DOHH2 (cell line): ENCODE measurements at regions not wholly inside any gene's neighbourhood (a gene's known extent, or its start where the extent isn't known, plus 50 kb on each side); places are given as distances from the start of the nearest gene placed in this dataset.

Source experiments
- H3F3A ChIP-seq: fragments of 200-600 bp; sonication (generic), shearing (Covaris generic); 2 replicates; pipeline ENCODE4 v1.6.0; 2016; ENCODE audit warnings: antibody characterized with exemption, mild to moderate bottlenecking; ENCODE audit not compliant: control insufficient read depth, insufficient read depth
- H3K27ac ChIP-seq: fragments of 200-600 bp; sonication (generic); 2 replicates; pipeline ENCODE4 v1.5.1; 2014; ENCODE audit warnings: low read depth, mild to moderate bottlenecking, low read length, moderate library complexity
- H3K27me3 ChIP-seq: fragments of 200-600 bp; sonication (generic); 2 replicates; pipeline ENCODE4 v1.6.1; 2014; ENCODE audit warnings: mild to moderate bottlenecking, low read length, mixed read lengths; ENCODE audit not compliant: control insufficient read depth
- H3K36me3 ChIP-seq: fragments of 200-600 bp; sonication (generic); 2 replicates; pipeline ENCODE4 v1.6.1; 2014; ENCODE audit warnings: mild to moderate bottlenecking, low read length, moderate library complexity, mixed read lengths; ENCODE audit not compliant: control insufficient read depth
- H3K4me1 ChIP-seq: fragments of 200-600 bp; sonication (generic); 2 replicates; pipeline ENCODE4 v1.6.1; 2014; ENCODE audit warnings: mild to moderate bottlenecking, low read length, mixed read lengths; ENCODE audit not compliant: control insufficient read depth
- H3K4me2 ChIP-seq: fragments of 200-600 bp; sonication (generic); 2 replicates; pipeline ENCODE4 v1.6.0; 2014; ENCODE audit warnings: mild to moderate bottlenecking, low read length, moderate library complexity
- H3K4me3 ChIP-seq: fragments of 200-600 bp; sonication (generic); 2 replicates; pipeline ENCODE4 v1.5.1; 2014; ENCODE audit warnings: mild to moderate bottlenecking, low read length, mixed read lengths
- H3K79me2 ChIP-seq: fragments of 200-600 bp; sonication (generic); 2 replicates; pipeline ENCODE4 v1.6.1; 2014; ENCODE audit warnings: mild to moderate bottlenecking, low read length, mixed read lengths; ENCODE audit not compliant: control insufficient read depth
- H3K9me2 ChIP-seq: fragments of 200-600 bp; sonication (generic); replicated peaks from 2 replicates; pipeline ENCODE4 v1.6.1; 2014; ENCODE audit warnings: mild to moderate bottlenecking, low read length, mixed read lengths; ENCODE audit not compliant: control insufficient read depth
- H3K9me3 ChIP-seq: fragments of 200-600 bp; sonication (generic); 2 replicates; pipeline ENCODE4 v1.6.1; 2014; ENCODE audit warnings: antibody characterized with exemption, low read length, mixed read lengths; ENCODE audit not compliant: control insufficient read depth, insufficient read depth
- H4K20me1 ChIP-seq: fragments of 200-600 bp; sonication (generic); 2 replicates; pipeline ENCODE4 v1.6.0; 2014; ENCODE audit warnings: low read depth, mild to moderate bottlenecking, antibody characterized with exemption, low read length, moderate library complexity; ENCODE audit not compliant: control insufficient read depth, insufficient read depth
- CTCF ChIP-seq: fragments of 200-600 bp; sonication (generic); IDR thresholded peaks from one replicate; pipeline ENCODE4 v1.5.1; 2014; ENCODE audit warnings: antibody characterized with exemption, mild to moderate bottlenecking, low read depth, low read length; ENCODE audit not compliant: poor library complexity, severe bottlenecking
- EZH2phosphoT487 ChIP-seq: fragments of 200-600 bp; sonication (generic); IDR thresholded peaks from 2 replicates; pipeline ENCODE4 v1.6.1; 2017; ENCODE audit warnings: borderline replicate concordance, mild to moderate bottlenecking, antibody characterized with exemption, low read length, moderate library complexity, mixed read lengths

DNA sequence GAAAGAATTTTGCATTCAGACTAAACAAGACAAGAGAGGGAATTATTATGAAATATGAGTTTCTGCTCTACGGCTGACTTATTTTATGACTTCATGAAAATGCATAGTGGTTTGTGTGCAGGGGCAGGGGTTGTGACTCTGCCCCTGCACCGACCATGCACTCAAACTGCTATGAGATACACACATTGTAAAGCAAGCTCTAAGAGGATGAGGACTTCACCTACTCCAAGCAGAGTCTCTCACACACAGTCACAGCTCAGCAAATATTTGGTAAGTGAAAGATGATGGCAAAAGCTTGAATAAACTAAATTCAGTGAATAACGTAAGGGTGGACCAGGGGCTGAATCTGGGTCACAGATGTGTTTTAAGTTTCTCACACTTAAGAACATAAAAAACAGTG, 542.9 kb downstream of the PRELID2 start:
- H3K4me1 ChIP-seq = no peaks in the 10 kb centered on the region
- no peaks in the 10 kb centered on the region for H3K27me3 ChIP-seq
- no peak overlapping the region for H3K4me2 ChIP-seq
- no peaks in the 10 kb centered on the region for H3F3A ChIP-seq
- no peaks in the 10 kb centered on the region for H3K79me2 ChIP-seq
- H3K9me3 ChIP-seq = no peaks in the 10 kb centered on the region
- no peak overlapping the region for H3K4me3 ChIP-seq
- no peak overlapping the region for H3K27ac ChIP-seq
- H4K20me1 ChIP-seq = no peaks in the 10 kb centered on the region
- TF ChIP-seq CTCF (no peak), EZH2phosphoT487 (no peak)
- no peaks in the 10 kb centered on the region for H3K9me2 ChIP-seq
- no peaks in the 10 kb centered on the region for H3K36me3 ChIP-seq

GRCh38 chr5:145283141-145283810, 551.9 kb downstream of the PRELID2 start:
- Histone ChIP-seq H3F3A (no peaks in the 10 kb centered on the region), H3K4me3 (no peak overlapping the region), H3K36me3 (no peaks in the 10 kb centered on the region), H3K27ac (no peak overlapping the region), H3K79me2 (no peaks in the 10 kb centered on the region), H4K20me1 (no peaks in the 10 kb centered on the region), H3K27me3 (no peaks in the 10 kb centered on the region), H3K4me2 (no peak overlapping the region), H3K9me3 (no peaks in the 10 kb centered on the region), H3K4me1 (no peaks in the 10 kb centered on the region), H3K9me2 (no peaks in the 10 kb centered on the region)
- TF ChIP-seq EZH2phosphoT487 = no peak
- no peak for TF ChIP-seq CTCF

- no peaks in the 10 kb centered on the region for H4K20me1 ChIP-seq
- H3K79me2 ChIP-seq = no peaks in the 10 kb centered on the region
- H3F3A ChIP-seq = no peaks in the 10 kb centered on the region
- H3K27me3 ChIP-seq = no peaks in the 10 kb centered on the region
- no peak overlapping the region for H3K4me2 ChIP-seq
- no peak for TF ChIP-seq CTCF
- no peak for TF ChIP-seq EZH2phosphoT487
- H3K4me3 ChIP-seq = no peak overlapping the region
- no peaks in the 10 kb centered on the region for H3K9me2 ChIP-seq
- no peak overlapping the region for H3K27ac ChIP-seq
- H3K36me3 ChIP-seq = no peaks in the 10 kb centered on the region
- no peaks in the 10 kb centered on the region for H3K9me3 ChIP-seq
- no peaks in the 10 kb centered on the region for H3K4me1 ChIP-seq
Observed at GRCh38 chr5:145280806-145281205, 554.3 kb downstream of the PRELID2 start.
